OCI-LY3 (cell line): ENCODE measurements at regions not wholly inside any gene's neighbourhood (a gene's known extent, or its start where the extent isn't known, plus 50 kb on each side); places are given as distances from the start of the nearest gene placed in this dataset.

Experiments used
- CTCF ChIP-seq: fragments of 200-600, 300-600 bp; sonication (generic); IDR thresholded peaks from 2 replicates; pipeline ENCODE4 v1.5.1; 2014; ENCODE audit warnings: antibody characterized with exemption, low read length, low read depth
- EZH2phosphoT487 ChIP-seq: fragments of 200-600 bp; shearing (Covaris generic); IDR thresholded peaks from 2 replicates; pipeline ENCODE4 v1.6.1; 2018; ENCODE audit warnings: antibody characterized with exemption, mixed run types, low read depth

GRCh38 chr4:116233971-116234370, 851.4 kb downstream of the TRAM1L1 start:
- TF ChIP-seq CTCF (no peak), EZH2phosphoT487 (no peak)
